SU-DHL-6 (cell line): ENCODE measurements at regions not wholly inside any gene's neighbourhood (a gene's known extent, or its start where the extent isn't known, plus 50 kb on each side); places are given as distances from the start of the nearest gene placed in this dataset.

Experiments used
- H2AFZ ChIP-seq: fragments of 200-600 bp; sonication (generic); 2 replicates; pipeline ENCODE4 v1.6.1; 2014; ENCODE audit warnings: low read depth, mild to moderate bottlenecking, moderate library complexity, mixed read lengths, antibody characterized with exemption, low read length; ENCODE audit not compliant: severe bottlenecking
- H3F3A ChIP-seq: fragments of 200-600 bp; shearing (Covaris generic); 2 replicates; pipeline ENCODE4 v1.6.0; 2016; ENCODE audit warnings: antibody characterized with exemption, mild to moderate bottlenecking; ENCODE audit not compliant: insufficient read depth
- H3K27ac ChIP-seq: fragments of 200-600 bp; sonication (generic); 2 replicates; pipeline ENCODE4 v1.5.1; 2016; ENCODE audit warnings: low read depth, mild to moderate bottlenecking, low read length, moderate library complexity, mixed read lengths
- H3K27me3 ChIP-seq: fragments of 200-600 bp; sonication (generic), shearing (Covaris generic); 2 replicates; pipeline ENCODE4 v1.6.0; 2014; ENCODE audit warnings: mild to moderate bottlenecking, low read length
- H3K36me3 ChIP-seq: fragments of 200-600 bp; sonication (generic); 2 replicates; pipeline ENCODE4 v1.6.1; 2014; ENCODE audit warnings: mild to moderate bottlenecking, low read length, mixed read lengths
- H3K4me2 ChIP-seq: fragments of 300-600, 200-600 bp; shearing (Covaris generic), sonication (generic); 2 replicates; pipeline ENCODE4 v1.6.0; 2014; ENCODE audit warnings: low read length, low read depth, mild to moderate bottlenecking; ENCODE audit not compliant: poor library complexity, severe bottlenecking
- H3K4me3 ChIP-seq: fragments of 200-600 bp; sonication (generic); 2 replicates; pipeline ENCODE4 v1.5.1; 2014; ENCODE audit warnings: antibody characterized with exemption, low read length, mild to moderate bottlenecking, mixed read lengths; ENCODE audit not compliant: insufficient read depth, poor library complexity, severe bottlenecking
- H3K79me2 ChIP-seq: fragments of 200-600 bp; sonication (generic); 2 replicates; pipeline ENCODE4 v1.6.1; 2014; ENCODE audit warnings: mild to moderate bottlenecking, low read length, moderate library complexity; ENCODE audit not compliant: insufficient read depth
- H3K9ac ChIP-seq: fragments of 200-600 bp; sonication (generic); 2 replicates; pipeline ENCODE4 v1.7.0; 2014; ENCODE audit warnings: mild to moderate bottlenecking, low read length
- H3K9me2 ChIP-seq: fragments of 200-600 bp; sonication (generic); replicated peaks from 2 replicates; pipeline ENCODE4 v1.6.1; 2014; ENCODE audit warnings: low read length; ENCODE audit not compliant: insufficient read depth
- H3K9me3 ChIP-seq: fragments of 200-600 bp; sonication (generic); 2 replicates; pipeline ENCODE4 v1.6.1; 2014; ENCODE audit warnings: low read length, mixed read lengths; ENCODE audit not compliant: insufficient read depth
- H4K20me1 ChIP-seq: fragments of 200-600 bp; sonication (generic); 2 replicates; pipeline ENCODE4 v1.6.1; 2014; ENCODE audit warnings: low read depth, mild to moderate bottlenecking, antibody characterized with exemption, low read length, moderate library complexity, mixed read lengths
- EZH2phosphoT487 ChIP-seq: fragments of 200-600 bp; sonication (generic), shearing (Covaris generic); conservative IDR thresholded peaks from 2 replicates; pipeline ENCODE4 v1.6.1; 2018; ENCODE audit warnings: mild to moderate bottlenecking, antibody characterized with exemption, low read length, moderate library complexity, mixed read lengths
- TF ChIP-seq, protein P1 (sequence below): fragments of 200-600 bp; sonication (generic); IDR thresholded peaks from one replicate; pipeline ENCODE4 v1.5.1; 2017; ENCODE audit warnings: antibody characterized with exemption, mild to moderate bottlenecking, low read length, moderate library complexity; ENCODE audit not compliant: insufficient read depth, poor library complexity, severe bottlenecking

DNA sequence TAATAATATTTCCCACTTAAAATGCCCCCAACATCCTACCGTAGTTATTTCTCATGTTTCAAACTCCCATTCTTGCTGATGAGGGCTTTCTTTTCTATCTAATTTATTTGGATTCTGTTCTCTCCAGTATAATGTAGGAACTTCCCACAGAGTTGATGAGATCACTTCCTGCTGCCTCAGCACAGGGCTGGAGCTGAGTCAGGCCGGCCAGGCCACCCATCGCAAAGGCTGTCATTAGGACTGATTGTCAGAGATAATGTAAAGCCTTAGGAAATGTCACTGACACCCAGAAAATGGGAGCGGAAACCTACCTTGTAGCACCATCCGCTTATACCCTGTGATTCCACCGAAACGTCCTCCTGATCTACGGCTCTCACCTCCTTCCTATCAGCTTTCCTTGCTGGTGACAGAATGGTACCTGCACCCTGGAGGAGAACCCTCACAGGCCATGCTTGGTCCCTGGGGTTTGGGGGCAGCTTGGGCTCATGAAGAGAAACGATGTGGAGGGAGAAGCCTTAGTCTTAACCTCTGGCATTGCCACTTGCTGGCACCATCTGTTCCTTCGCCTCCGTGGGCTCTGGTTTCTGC is 672.8 kb upstream of the ID2 start:
- Histone ChIP-seq H3F3A (no peaks in the 10 kb centered on the region), H3K27ac (no peak overlapping the region), H3K27me3 (no peaks in the 10 kb centered on the region), H3K9me2 (no peaks in the 10 kb centered on the region), H3K4me3 (no peak overlapping the region), H3K9me3 (no peaks in the 10 kb centered on the region), H2AFZ (no peak overlapping the region), H3K4me2 (no peak overlapping the region), H3K9ac (no peak overlapping the region), H4K20me1 (no peaks in the 10 kb centered on the region), H3K79me2 (no peaks in the 10 kb centered on the region), H3K36me3 (no peaks in the 10 kb centered on the region)
- TF ChIP-seq, protein P1, sequence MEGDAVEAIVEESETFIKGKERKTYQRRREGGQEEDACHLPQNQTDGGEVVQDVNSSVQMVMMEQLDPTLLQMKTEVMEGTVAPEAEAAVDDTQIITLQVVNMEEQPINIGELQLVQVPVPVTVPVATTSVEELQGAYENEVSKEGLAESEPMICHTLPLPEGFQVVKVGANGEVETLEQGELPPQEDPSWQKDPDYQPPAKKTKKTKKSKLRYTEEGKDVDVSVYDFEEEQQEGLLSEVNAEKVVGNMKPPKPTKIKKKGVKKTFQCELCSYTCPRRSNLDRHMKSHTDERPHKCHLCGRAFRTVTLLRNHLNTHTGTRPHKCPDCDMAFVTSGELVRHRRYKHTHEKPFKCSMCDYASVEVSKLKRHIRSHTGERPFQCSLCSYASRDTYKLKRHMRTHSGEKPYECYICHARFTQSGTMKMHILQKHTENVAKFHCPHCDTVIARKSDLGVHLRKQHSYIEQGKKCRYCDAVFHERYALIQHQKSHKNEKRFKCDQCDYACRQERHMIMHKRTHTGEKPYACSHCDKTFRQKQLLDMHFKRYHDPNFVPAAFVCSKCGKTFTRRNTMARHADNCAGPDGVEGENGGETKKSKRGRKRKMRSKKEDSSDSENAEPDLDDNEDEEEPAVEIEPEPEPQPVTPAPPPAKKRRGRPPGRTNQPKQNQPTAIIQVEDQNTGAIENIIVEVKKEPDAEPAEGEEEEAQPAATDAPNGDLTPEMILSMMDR, result no peak
- TF ChIP-seq EZH2phosphoT487, result no peak

DNA sequence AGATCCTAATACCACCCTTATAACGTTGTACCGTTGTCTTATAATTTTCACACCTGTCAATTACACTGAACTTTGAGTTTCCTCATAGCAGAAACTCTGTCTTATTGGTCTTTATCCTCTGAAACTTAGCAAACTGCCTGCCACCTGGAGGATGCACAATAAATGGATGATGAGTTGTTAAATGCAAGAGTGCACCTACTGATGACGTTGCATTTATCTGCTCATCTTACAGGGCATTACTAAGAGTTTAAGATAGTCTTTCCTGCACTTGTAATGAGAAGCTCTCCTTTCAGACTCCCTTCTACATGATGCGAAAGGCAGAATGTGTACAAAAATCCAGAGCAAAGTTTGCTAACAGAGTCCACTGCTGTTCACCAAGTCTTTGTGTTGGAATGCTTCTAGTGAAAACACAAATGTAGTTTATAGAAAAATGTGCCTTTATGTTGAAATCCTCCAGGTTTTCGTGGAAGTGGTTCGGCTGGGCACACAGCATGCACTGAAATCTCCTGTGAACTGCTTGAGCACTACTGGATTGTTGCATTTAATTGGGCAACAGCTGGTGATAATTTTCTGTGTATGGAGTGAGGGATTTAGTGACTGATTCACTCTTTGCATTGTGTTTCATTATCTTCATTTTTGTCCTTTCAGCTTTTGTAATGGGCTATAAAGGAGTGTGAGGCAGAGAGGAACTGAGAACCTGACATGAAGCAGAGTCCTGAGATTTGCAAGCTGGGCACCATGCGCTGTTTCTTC is 665.8 kb upstream of the ID2 start:
- Histone ChIP-seq H3K9me2 (no peaks in the 10 kb centered on the region), H3F3A (no peaks in the 10 kb centered on the region), H2AFZ (no peak overlapping the region), H3K36me3 (no peaks in the 10 kb centered on the region), H3K27me3 (no peaks in the 10 kb centered on the region), H4K20me1 (no peaks in the 10 kb centered on the region), H3K27ac (no peak overlapping the region), H3K9ac (no peak overlapping the region), H3K4me3 (no peak overlapping the region), H3K9me3 (no peaks in the 10 kb centered on the region), H3K4me2 (no peak overlapping the region), H3K79me2 (no peaks in the 10 kb centered on the region)
- TF ChIP-seq EZH2phosphoT487, result no peak
- TF ChIP-seq, protein P1, result no peak

DNA sequence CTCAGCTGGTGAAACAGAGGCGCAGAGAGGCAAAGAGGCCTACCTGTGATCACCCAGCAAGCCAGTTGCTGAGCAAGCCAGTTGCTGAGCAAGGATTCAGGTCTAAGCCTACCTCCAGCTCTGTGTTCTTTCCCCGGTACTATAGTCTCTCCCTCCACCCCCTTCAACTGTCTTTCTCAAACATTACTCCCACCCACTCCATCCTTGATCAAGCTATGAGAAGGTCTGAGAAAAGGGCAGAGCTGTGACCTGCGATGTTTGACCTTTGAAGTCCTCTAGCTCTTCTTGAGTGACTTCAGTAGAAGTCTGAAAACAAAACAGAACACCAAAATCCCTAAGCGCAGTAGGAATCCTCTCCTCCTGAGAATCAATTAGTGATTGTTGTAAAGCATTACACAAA is 665.2 kb upstream of the ID2 start:
- H3F3A ChIP-seq, result no peaks in the 10 kb centered on the region
- H3K27me3 ChIP-seq, result no peaks in the 10 kb centered on the region
- no peak for TF ChIP-seq EZH2phosphoT487
- TF ChIP-seq, protein P1, result no peak
- no peak overlapping the region for H3K9ac ChIP-seq
- H4K20me1 ChIP-seq, result no peaks in the 10 kb centered on the region
- H3K27ac ChIP-seq, result no peak overlapping the region
- no peaks in the 10 kb centered on the region for H3K9me3 ChIP-seq
- H3K36me3 ChIP-seq, result no peaks in the 10 kb centered on the region
- no peaks in the 10 kb centered on the region for H3K9me2 ChIP-seq
- H3K4me2 ChIP-seq, result no peak overlapping the region
- H3K4me3 ChIP-seq, result no peak overlapping the region
- H3K79me2 ChIP-seq, result no peaks in the 10 kb centered on the region
- H2AFZ ChIP-seq, result no peak overlapping the region
